Kidney epithelial cell (primary cell): ENCODE measurements at regions not wholly inside any gene's neighbourhood (a gene's known extent, or its start where the extent isn't known, plus 50 kb on each side); places are given as distances from the start of the nearest gene placed in this dataset.

Experiments
- DNase-seq: peaks from one replicate; pipeline ENCODE4 v3.0.0-alpha.2; 2010; ENCODE audit warnings: low read depth
- H3K27me3 ChIP-seq: 2 replicates; pipeline ENCODE4 v1.6.0; 2011; ENCODE audit warnings: low read length; ENCODE audit not compliant: control insufficient read depth, insufficient read depth
- H3K36me3 ChIP-seq: 2 replicates; pipeline ENCODE4 v1.5.1; 2011; ENCODE audit warnings: low read length; ENCODE audit not compliant: control insufficient read depth, insufficient read depth
- H3K4me3 ChIP-seq: 2 replicates; pipeline ENCODE4 v1.5.1; 2011; ENCODE audit warnings: low read depth, mild to moderate bottlenecking, control low read depth, low read length
- CTCF ChIP-seq: IDR thresholded peaks from 2 replicates; pipeline ENCODE4 v1.5.1; 2011; ENCODE audit warnings: mild to moderate bottlenecking, moderate library complexity, low read length, control low read depth, inconsistent platforms; ENCODE audit not compliant: insufficient read depth, poor library complexity, severe bottlenecking

- no peak for TF ChIP-seq CTCF
- Histone ChIP-seq H3K27me3 (no peaks in the 10 kb centered on the region), H3K4me3 (no peak overlapping the region), H3K36me3 (no peaks in the 10 kb centered on the region)
- DNase-seq, result no peak
These were observed 535.1 kb downstream of the STK39 start for GRCh38 chr2:167712275-167712674.

- TF ChIP-seq CTCF, result no peak
- DNase-seq, result no peak
- Histone ChIP-seq H3K27me3 (no peaks in the 10 kb centered on the region), H3K4me3 (no peak overlapping the region), H3K36me3 (no peaks in the 10 kb centered on the region)
These were observed 538.4 kb downstream of the STK39 start for GRCh38 chr2:167708998-167709397.

GRCh38 chr2:167706800-167707199 lies 540.6 kb downstream of the STK39 start:
- no peak for DNase-seq
- TF ChIP-seq CTCF, result no peak
- no peak overlapping the region for H3K4me3 ChIP-seq
- no peaks in the 10 kb centered on the region for H3K36me3 ChIP-seq
- H3K27me3 ChIP-seq, result no peaks in the 10 kb centered on the region

GRCh38 chr2:167703441-167703840 lies 544.0 kb downstream of the STK39 start:
- DNase-seq, result no peak
- TF ChIP-seq CTCF, result no peak
- Histone ChIP-seq H3K36me3 (no peaks in the 10 kb centered on the region), H3K4me3 (no peak overlapping the region), H3K27me3 (no peaks in the 10 kb centered on the region)

- Histone ChIP-seq H3K4me3 (no peak overlapping the region), H3K36me3 (no peaks in the 10 kb centered on the region), H3K27me3 (no peaks in the 10 kb centered on the region)
- TF ChIP-seq CTCF, result no peak
- no peak for DNase-seq
These were observed 545.2 kb downstream of the STK39 start for GRCh38 chr2:167702227-167702626.

- no peak overlapping the region for H3K4me3 ChIP-seq
- no peak for TF ChIP-seq CTCF
- no peaks in the 10 kb centered on the region for H3K36me3 ChIP-seq
- DNase-seq, result no peak
- H3K27me3 ChIP-seq, result no peaks in the 10 kb centered on the region
These were observed 545.7 kb downstream of the STK39 start for GRCh38 chr2:167701651-167702050.
